DMS79 treated with DMSO at 0.1 percent for 48 hours (cell line): ENCODE measurements at regions not wholly inside any gene's neighbourhood (a gene's known extent, or its start where the extent isn't known, plus 50 kb on each side); places are given as distances from the start of the nearest gene placed in this dataset.

Experiments
- DNase-seq: peaks from one replicate; lab custom pipeline; 2025; lab: John Stamatoyannopoulos, UW

GRCh38 chr4:180581061-180581460 is 1662.1 kb upstream of the TENM3 start:
- no peak for DNase-seq

DNA sequence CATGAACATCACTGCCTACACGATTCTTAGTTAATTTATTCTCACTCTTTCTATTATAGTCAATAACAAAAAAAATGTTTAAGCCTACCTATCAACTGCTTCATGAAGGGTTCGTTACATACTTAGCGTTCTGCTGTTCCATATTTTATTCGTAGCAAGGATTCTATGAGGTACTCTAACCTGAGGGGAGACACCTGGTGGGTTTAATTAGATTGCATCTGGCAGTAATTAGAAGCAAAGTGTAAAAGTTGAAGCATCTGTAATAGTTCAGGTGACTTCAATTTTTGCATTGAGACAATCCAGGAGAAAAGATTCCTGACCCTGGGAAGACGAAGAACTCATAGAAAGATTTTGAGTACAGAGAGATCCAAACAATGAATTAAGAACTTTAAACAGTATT is 1655.8 kb upstream of the TENM3 start:
- no peak for DNase-seq

DNA sequence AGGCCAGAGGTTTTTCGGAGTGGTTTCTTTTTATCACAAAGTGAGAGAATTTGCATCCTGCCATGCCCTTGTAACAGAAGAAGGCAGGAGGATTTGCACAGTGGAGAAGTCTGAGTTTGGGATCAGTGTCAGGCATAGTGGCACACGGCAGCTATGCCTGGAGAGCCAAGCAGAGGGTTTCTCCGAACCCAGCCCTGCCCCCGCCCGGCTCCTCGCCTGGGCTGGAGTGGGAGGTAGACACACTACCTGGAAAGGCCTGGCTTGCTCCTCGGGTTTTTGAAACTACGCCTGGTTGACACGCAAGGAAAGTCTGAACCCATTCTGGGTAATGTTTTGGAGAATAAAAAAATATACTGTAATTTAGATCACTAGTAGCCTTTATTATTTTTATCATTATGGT is 1653.6 kb upstream of the TENM3 start:
- no peak for DNase-seq

- DNase-seq, result no peak
Measured at GRCh38 chr4:180596888-180597483, 1646.2 kb upstream of the TENM3 start.

DNA sequence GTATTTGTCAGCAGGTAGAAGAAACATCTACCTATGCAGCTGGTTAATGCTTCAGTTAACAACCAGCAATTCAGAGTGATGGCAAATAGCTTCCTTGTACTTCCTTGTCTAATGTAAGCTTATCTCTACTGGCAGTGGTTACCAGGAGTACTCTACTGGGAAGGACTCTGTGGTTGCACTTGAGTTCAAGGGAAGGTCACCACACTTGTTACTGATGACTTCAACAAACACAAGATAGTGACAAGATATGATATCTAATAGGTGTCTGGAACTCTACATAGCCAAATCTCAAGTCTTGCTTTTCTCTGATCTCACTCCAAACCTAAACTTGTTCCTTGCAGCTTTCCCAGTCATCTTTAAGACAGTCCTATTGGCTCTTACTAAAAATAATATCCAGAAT is 1644.9 kb upstream of the TENM3 start:
- DNase-seq, result no peak

DNA sequence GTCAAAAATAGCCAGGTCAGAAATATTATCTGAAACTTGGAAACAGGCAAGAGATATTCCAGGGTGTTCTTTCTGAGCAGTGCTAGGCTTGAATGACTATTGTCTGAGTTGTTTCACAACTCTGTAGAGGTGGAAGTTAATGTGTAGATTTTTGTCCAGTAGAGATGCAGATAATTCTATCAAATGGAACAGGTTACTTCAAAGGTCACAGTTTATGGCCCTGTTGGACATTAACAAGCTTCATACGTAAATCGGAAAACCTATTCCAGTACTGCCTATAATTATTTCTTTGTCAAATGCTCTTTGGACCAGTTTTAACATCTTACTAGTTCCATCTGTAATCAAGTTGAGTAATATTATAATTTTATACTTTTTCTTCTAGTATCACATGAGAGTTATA is 1639.4 kb upstream of the TENM3 start:
- no peak for DNase-seq

DNA sequence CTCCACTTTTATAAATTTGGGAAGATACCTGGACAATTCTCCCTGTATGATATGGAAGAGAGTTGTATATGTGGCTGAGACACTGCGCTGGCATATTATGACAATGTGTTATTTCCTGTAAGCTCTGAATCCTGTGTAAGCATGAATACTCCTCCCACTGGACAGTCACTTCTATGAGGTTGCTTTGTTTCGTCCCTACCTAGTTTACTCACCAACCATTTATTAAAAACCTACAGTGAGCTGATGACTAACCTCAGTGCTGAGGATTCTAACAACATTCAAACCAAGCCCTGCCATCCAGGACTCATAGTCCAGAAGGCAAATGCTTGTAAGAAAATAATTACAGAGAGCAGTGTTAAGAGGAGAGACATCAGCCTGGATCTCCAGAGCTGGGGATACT is 1632.9 kb upstream of the TENM3 start:
- no peak for DNase-seq

- no peak for DNase-seq
Measured at GRCh38 chr4:180615746-180616145, 1627.5 kb upstream of the TENM3 start.

DNA sequence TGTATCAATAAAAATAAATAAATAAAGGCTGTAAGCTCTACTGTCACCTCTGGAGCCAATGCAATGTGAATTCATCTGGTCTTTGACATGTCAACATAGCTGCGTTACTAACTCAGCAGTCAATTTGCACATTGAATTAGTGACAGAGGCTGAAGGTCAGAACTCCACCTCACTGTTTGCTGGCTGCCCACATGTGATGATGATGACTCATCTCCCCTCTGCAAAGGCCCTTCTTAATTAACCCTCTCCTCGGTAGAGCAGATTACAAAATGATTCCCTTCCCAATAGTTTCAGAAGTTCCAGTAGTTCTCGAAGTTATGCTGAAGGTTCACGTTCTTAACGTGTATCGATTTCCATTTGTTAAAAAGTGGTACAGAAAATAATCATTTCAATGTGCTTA is 1626.0 kb upstream of the TENM3 start:
- DNase-seq, result no peak

DNA sequence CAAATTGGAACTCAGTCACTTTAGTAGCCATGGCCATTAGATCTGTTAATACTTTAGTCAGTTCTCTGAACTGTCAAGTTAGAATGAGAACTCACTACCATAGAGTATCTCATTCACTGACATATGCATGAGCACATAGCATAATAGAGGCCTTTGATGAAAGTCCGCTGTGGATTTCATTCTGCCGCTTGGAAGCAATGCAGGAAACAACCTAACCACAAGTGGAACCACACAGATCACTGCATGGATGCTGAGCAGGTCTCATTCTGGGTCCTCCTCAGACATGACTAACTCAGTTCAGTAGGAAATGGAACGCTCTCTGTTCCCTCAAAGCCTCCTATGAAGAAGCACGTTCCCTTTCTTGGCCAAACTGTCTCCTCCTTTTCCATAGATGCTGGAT is 1624.8 kb upstream of the TENM3 start:
- no peak for DNase-seq

- no peak for DNase-seq
Measured at GRCh38 chr4:180619440-180619839, 1623.8 kb upstream of the TENM3 start.

DNA sequence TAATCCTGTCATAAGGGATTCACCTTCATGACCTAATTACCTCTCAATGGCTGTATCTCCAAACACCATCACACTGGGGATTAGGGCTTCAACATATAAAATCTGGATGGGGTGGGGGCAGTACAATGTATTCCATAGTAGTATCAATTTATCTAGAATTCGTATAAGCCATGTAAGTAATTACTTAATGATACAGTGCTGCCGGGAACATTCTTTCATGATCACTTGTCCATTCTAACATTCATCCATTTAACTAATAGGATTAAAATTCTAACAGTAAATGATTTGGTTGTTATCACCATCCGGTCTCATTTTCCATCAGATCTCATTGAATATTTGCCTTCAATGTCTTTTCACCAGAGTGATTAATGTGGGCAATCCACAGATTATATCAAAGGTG is 1620.9 kb upstream of the TENM3 start:
- no peak for DNase-seq

DNA sequence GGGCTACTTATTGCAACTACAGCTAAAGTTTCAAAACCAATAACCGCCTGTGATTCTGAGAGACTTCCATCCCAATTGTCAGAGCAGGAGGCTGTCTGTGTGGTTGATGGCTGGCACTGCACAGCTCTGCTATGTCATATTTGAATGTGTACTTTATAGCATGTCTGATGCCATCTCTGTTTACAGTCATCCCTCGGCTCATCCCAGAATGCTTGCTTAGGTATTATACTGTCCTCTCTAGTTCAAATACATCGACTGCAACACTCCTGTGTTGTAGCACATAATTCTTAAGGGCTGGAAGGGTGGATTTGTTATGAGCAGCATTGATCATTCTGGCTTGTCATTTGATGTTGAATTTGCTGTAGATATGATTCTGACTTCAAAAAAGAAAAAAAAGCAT is 1617.5 kb upstream of the TENM3 start:
- no peak for DNase-seq

GRCh38 chr4:180630012-180630665 is 1613.1 kb upstream of the TENM3 start:
- DNase-seq, result no peak

DNA sequence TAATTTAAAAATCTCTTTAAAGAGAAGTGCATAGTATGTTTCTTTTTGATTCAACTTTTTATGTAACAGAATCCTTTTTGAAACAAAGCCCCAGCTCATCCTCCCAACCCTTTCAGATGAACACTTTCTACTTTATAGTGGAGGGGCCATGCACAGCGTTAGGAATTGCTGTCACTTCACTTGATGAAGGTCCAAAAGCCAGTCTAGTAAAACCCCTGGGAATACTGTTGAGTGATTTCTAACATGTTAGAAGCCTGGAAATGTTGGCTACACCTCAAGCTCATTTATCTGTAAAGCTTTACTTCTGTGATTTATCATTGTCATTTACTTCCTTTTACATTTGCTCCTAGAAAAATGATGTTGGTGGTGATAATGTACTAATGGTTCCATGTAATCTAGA is 1608.9 kb upstream of the TENM3 start:
- DNase-seq, result no peak

- no peak for DNase-seq
Measured at GRCh38 chr4:180635281-180635680, 1607.9 kb upstream of the TENM3 start.

GRCh38 chr4:180636696-180637404 is 1606.4 kb upstream of the TENM3 start:
- no peak for DNase-seq

DNA sequence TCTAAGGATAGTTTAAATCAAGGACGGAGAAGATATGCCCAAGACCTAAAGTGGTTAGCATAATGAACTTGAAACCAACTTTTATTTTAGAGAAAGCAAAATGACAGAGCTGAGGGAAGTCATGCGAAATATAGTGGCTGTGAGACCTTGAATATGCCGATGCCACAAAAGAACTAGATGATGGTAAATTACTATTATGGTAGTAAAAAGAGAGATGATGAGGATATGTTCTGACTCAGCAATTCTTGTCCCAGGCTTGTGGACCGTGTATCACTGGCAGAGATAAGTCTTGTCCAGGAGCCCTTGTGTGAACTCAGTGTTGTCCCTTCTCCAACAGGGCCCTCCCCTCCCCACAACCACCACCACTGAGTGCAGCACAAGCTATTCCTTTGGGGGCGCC is 1605.6 kb upstream of the TENM3 start:
- no peak for DNase-seq

- no peak for DNase-seq
Measured at GRCh38 chr4:180640193-180640592, 1603.0 kb upstream of the TENM3 start.

GRCh38 chr4:180641495-180641894 is 1601.7 kb upstream of the TENM3 start:
- DNase-seq, result no peak

- no peak for DNase-seq
Measured at GRCh38 chr4:180642732-180643131, 1600.5 kb upstream of the TENM3 start.

GRCh38 chr4:180650273-180650672 is 1592.9 kb upstream of the TENM3 start:
- no peak for DNase-seq

GRCh38 chr4:180652533-180652932 is 1590.7 kb upstream of the TENM3 start:
- DNase-seq, result no peak

GRCh38 chr4:180655886-180656285 is 1587.3 kb upstream of the TENM3 start:
- DNase-seq, result no peak
